MCF 10A (cell line): ENCODE measurements at regions not wholly inside any gene's neighbourhood (a gene's known extent, or its start where the extent isn't known, plus 50 kb on each side); places are given as distances from the start of the nearest gene placed in this dataset.

Experiments
- BruUV-seq: library from RNA; stranded (reverse); fragments of 400-500 nt; replicated peaks from 2 replicates; lab custom pipeline; 2021; lab: Mats Ljungman, UMichigan
- CTCF ChIA-PET: fragments of 300-600 bp; sonication (Branson Sonifier 250); formaldehyde crosslinking; extraction: SDS; loops from one replicate; lab custom pipeline; 2021; ENCODE audit warnings: antibody characterized with exemption, inconsistent platforms; lab: Yijun Ruan, JAX
- POLR2A ChIA-PET: fragments of 300-600, 350-650 bp; sonication (Branson Sonifier 250); formaldehyde crosslinking; extraction: SDS; loops from one replicate; lab custom pipeline; 2020; ENCODE audit warnings: antibody characterized with exemption, inconsistent platforms; lab: Yijun Ruan, JAX
- DNase-seq: peaks from one replicate; pipeline ENCODE4 v3.0.0-alpha.2; 2018; ENCODE audit not compliant: unreplicated experiment
- H3K27ac Mint-ChIP-seq: one replicate; pipeline ENCODE4 v1.8.0; 2022; ENCODE audit warnings: mild to moderate bottlenecking, low read depth, mixed read lengths; ENCODE audit not compliant: unreplicated experiment
- H3K27me3 Mint-ChIP-seq: one replicate; pipeline ENCODE4 v1.8.0; 2022; ENCODE audit warnings: mixed read lengths; ENCODE audit not compliant: insufficient read depth, unreplicated experiment
- H3K36me3 Mint-ChIP-seq: one replicate; pipeline ENCODE4 v1.8.0; 2022; ENCODE audit warnings: mild to moderate bottlenecking, moderate library complexity, mixed read lengths; ENCODE audit not compliant: insufficient read depth, unreplicated experiment
- H3K4me1 Mint-ChIP-seq: one replicate; pipeline ENCODE4 v1.8.0; 2022; ENCODE audit warnings: mixed read lengths; ENCODE audit not compliant: insufficient read depth, unreplicated experiment
- H3K4me3 Mint-ChIP-seq: one replicate; pipeline ENCODE4 v1.8.0; 2022; ENCODE audit warnings: mild to moderate bottlenecking, moderate library complexity, mixed read lengths; ENCODE audit not compliant: unreplicated experiment
- H3K9me3 Mint-ChIP-seq: one replicate; pipeline ENCODE4 v1.8.0; 2022; ENCODE audit warnings: mixed read lengths; ENCODE audit not compliant: unreplicated experiment
- CTCF ChIP-seq: fragments of 200-600 bp; IDR thresholded peaks from one replicate; pipeline ENCODE4 v1.8.0; 2022; ENCODE audit warnings: antibody characterized with exemption, mild to moderate bottlenecking; ENCODE audit not compliant: unreplicated experiment
- intact Hi-C: fragments of 100-400 bp; cut with micrococcal nuclease; formaldehyde crosslinking; loops from 2 replicates; pipeline ENCODE4 v1.14.1; 2022

- no peak overlapping the region for H3K27ac Mint-ChIP-seq
- H3K9me3 Mint-ChIP-seq = no peaks in the 10 kb centered on the region
- H3K4me1 Mint-ChIP-seq = no peaks in the 10 kb centered on the region
- ChIA-PET POLR2A (no interaction called here), CTCF (interaction anchor here (0.7 kb wide), 1 partner anchor 260 kb away, joined by 3 read pairs; no protein-coding TSS in a partner anchor)
- DNase-seq = no peak
- no peak for TF ChIP-seq CTCF
- no peaks in the 10 kb centered on the region for H3K27me3 Mint-ChIP-seq
- BruUV-seq = no TSS peak
- no peaks in the 10 kb centered on the region for H3K36me3 Mint-ChIP-seq
- H3K4me3 Mint-ChIP-seq = no peak overlapping the region
- intact Hi-C loops = no loop called here
Observed at GRCh38 chr2:234403751-234404150, 93.1 kb downstream of the ARL4C start.

GRCh38 chr2:234403074-234403473 lies 93.8 kb downstream of the ARL4C start:
- H3K4me3 Mint-ChIP-seq = no peak overlapping the region
- no peaks in the 10 kb centered on the region for H3K36me3 Mint-ChIP-seq
- no peak overlapping the region for H3K27ac Mint-ChIP-seq
- ChIA-PET POLR2A (interaction anchor here (0.6 kb wide), 1 partner anchor 19 kb away, joined by 3 read pairs; no protein-coding TSS in a partner anchor), CTCF (interaction anchor here (0.7 to 0.8 kb wide), 2 partner anchors 9 to 260 kb away, joined by 3 read pairs; no protein-coding TSS in a partner anchor)
- no peaks in the 10 kb centered on the region for H3K4me1 Mint-ChIP-seq
- TF ChIP-seq CTCF = no peak
- H3K9me3 Mint-ChIP-seq = no peaks in the 10 kb centered on the region
- no TSS peak for BruUV-seq
- intact Hi-C loops = no loop called here
- no peak for DNase-seq
- H3K27me3 Mint-ChIP-seq = no peaks in the 10 kb centered on the region

GRCh38 chr2:234401426-234401825 lies 95.5 kb downstream of the ARL4C start:
- BruUV-seq = no TSS peak
- no peak overlapping the region for H3K27ac Mint-ChIP-seq
- H3K27me3 Mint-ChIP-seq = no peaks in the 10 kb centered on the region
- CTCF ChIA-PET = no interaction called here
- DNase-seq = no peak
- intact Hi-C loops = no loop called here
- POLR2A ChIA-PET = interaction anchor here (0.6 kb wide), 1 partner anchor 57 kb away, joined by 4 read pairs; no protein-coding TSS in a partner anchor
- no peaks in the 10 kb centered on the region for H3K36me3 Mint-ChIP-seq
- H3K4me3 Mint-ChIP-seq = no peak overlapping the region
- TF ChIP-seq CTCF = no peak
- no peaks in the 10 kb centered on the region for H3K4me1 Mint-ChIP-seq
- H3K9me3 Mint-ChIP-seq = no peaks in the 10 kb centered on the region

GRCh38 chr2:234399451-234400246 lies 97.2 kb downstream of the ARL4C start:
- H3K9me3 Mint-ChIP-seq = no peaks in the 10 kb centered on the region
- ChIA-PET CTCF (interaction anchor here (0.7 kb wide), 1 partner anchor 423 kb away, joined by 3 read pairs; no protein-coding TSS in a partner anchor), POLR2A (no interaction called here)
- no peaks in the 10 kb centered on the region for H3K36me3 Mint-ChIP-seq
- H3K27me3 Mint-ChIP-seq = no peaks in the 10 kb centered on the region
- H3K4me3 Mint-ChIP-seq = no peak overlapping the region
- no peak overlapping the region for H3K27ac Mint-ChIP-seq
- no peak for TF ChIP-seq CTCF
- H3K4me1 Mint-ChIP-seq = no peaks in the 10 kb centered on the region
- no TSS peak for BruUV-seq
- no peak for DNase-seq
- intact Hi-C loops = no loop called here
